Stimulated activated CD8-positive, alpha-beta memory T cell treated with anti-CD3 and anti-CD28 coated beads, Interleukin-15, amount 100 ng/mL, for 1 hour (primary cell): ENCODE measurements at regions not wholly inside any gene's neighbourhood (a gene's known extent, or its start where the extent isn't known, plus 50 kb on each side); places are given as distances from the start of the nearest gene placed in this dataset.
"Not testable (repeated sequence)": the region's sequence is repeated elsewhere in the genome, so short reads cannot be mapped to it uniquely, and the experiment has no call there.

Experiments
- DNase-seq: peaks from one replicate; pipeline ENCODE4 v3.0.0-alpha.2; 2020; ENCODE audit warnings: low read depth

- no peak for DNase-seq
Observed at GRCh38 chr7:98728555-98728954, 111.5 kb downstream of the NPTX2 start.

- no peak for DNase-seq
Observed at GRCh38 chr7:98729121-98729520, 112.0 kb downstream of the NPTX2 start.

DNA sequence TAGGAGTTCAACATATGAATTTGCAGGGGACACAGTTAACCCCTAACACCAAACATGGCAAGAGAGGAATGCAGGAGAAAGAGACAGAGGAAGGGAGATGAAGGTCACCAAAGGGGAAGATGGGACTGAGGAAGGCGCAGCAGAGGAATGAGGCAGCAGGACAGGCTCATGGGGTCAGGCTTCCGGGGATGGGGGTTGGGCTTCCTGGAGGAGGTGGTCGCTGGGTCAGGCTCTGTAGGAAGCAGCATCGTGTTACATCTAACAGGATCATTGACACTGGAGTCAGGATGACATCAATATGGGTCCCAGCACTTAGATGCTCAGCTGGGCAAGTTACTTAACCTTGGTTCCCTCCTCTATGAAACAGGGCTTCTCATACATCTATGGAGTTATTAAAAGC lies 113.2 kb downstream of the NPTX2 start:
- DNase-seq, result no peak

- no peak for DNase-seq
Observed at GRCh38 chr7:98731651-98732050, 114.6 kb downstream of the NPTX2 start.

GRCh38 chr7:98733036-98733435 lies 116.0 kb downstream of the NPTX2 start:
- DNase-seq, result peak; percentile 12

DNA sequence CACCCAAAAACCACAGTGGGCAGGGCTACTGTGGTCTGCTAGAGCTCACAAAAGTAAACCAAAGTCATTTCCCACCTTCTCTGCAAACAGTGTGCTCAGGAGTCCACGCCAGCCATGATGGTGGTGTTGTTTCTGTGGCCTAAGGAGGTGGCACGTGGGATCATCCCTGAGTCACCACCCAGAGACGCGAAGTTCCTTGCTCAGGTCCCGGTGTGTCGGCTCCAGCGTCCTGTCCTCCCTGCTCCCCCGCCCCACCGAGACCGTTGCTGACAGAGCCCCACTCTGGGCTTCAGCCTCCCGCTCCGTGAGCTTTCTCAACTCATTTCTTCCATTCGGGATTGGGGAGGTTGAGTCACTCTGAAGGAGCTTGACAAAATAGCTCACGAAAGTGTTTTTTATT lies 118.7 kb downstream of the NPTX2 start:
- DNase-seq, result no peak

GRCh38 chr7:98736461-98736860 lies 119.4 kb downstream of the NPTX2 start:
- not testable (repeated sequence) for DNase-seq

- no peak for DNase-seq
Observed at GRCh38 chr7:98737176-98737575, 120.1 kb downstream of the NPTX2 start.

DNA sequence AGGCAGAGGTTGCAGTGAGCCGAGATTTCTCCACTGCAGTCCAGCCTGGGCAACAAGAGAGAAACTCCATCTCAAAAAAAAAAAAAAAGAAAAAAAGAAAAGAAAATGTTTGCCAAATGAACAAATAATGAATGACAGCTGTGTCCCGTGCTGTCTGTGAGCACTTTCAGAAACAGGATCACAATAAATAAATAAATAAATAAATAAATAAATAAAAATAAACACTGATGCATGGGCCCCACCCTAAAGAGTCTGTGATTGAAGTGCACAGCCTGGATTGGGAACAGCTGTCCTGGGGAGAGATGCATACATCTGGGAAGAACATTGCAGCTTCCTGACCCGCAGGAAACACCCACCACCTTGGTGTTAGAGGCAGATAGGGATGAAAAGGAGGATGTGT lies 123.6 kb downstream of the NPTX2 start:
- no peak for DNase-seq

DNA sequence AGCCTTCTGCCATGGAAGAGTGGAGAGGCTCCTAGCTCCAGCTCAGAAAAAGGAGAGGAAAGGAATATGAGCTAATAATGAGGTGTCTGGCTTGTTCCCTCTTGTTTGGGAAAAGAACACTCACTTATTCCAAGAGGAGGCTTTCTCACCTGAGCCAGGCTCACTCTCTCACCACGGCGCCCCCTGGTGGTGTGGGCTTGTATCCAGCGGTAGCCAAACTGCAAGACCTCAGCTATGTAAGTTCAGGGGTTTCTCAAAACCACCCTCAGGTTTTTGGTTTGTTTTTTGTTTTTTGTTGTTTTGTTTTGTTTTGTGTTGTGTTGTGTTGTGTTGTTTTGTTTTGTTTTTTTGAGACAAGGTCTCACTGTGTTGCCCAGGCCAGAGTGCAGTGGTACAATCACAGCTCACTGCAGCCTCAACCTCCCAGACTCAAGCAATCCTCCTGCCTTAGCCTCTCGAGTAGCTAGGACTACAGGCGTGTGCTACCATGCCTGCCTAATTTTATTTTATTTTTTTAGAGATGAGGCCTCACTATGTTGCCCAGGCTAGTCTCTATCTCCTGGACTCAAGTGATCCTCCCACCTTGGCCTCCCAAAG lies 124.0 kb downstream of the TMEM130 start:
- peak; percentile 64 for DNase-seq

DNA sequence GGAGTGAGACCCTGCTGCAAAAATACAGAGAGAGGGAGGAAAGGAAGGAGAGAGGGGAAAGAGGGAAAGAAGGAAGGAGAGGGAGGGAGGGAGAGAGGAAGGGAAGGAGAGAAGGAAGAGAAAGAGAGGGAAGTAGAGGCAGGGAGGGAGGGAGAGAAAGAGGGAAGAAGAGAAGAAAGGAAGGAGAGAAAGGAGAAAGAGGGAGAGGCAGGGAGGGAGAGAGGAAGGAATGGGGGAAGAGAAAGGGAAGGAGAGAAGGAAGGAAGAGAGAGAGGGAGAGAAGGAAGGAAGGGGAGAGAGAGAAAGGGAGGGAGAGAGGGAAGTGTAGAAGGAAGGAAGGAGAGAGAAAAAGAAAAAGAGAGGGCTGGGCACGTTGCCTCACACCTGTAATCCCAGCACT lies 121.7 kb downstream of the TMEM130 start:
- DNase-seq, result no peak

DNA sequence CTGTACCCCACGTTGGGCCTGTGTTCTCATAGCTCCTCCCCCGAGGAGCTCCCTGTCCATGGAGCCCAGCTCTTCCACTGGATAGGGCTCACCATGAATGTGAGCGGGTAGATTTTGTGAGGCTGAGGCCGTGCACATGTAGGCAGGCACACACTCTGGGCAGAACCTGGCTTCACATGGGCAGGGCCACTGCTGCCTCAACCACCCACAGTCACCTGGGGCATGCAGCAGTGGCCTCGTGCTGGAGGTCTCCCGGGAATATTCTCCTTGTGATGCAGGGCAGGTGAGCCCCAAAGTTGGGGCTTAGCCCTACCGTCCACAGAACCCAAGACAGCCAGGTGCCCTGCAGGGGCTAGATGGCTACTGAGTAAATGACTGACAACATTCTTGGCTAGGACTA lies 116.6 kb downstream of the TMEM130 start:
- DNase-seq, result no peak

DNA sequence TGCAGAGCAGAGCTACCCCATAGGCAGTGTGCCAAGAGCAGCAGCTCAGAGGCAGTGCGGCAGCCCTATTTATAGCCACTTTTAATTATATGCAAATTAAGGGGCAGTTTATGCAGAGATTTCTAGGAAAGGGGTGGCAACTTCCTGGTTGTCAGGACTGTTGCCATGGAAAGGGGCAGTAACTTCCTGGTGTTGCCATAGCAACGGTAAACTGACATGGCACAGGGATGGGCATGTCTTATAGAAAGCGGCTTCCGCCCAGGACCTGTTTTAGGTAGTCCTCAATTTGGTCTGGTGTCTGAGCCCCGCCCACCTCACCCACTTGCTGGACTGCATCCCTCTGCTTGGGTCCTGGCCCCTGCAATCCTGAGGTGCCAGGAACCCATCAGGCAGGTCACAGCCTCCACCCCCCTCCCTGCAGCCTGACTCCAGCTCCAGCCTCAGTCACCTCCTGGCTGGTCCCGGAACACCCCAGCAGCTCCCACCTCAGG lies 115.8 kb downstream of the TMEM130 start:
- DNase-seq, result no peak

DNA sequence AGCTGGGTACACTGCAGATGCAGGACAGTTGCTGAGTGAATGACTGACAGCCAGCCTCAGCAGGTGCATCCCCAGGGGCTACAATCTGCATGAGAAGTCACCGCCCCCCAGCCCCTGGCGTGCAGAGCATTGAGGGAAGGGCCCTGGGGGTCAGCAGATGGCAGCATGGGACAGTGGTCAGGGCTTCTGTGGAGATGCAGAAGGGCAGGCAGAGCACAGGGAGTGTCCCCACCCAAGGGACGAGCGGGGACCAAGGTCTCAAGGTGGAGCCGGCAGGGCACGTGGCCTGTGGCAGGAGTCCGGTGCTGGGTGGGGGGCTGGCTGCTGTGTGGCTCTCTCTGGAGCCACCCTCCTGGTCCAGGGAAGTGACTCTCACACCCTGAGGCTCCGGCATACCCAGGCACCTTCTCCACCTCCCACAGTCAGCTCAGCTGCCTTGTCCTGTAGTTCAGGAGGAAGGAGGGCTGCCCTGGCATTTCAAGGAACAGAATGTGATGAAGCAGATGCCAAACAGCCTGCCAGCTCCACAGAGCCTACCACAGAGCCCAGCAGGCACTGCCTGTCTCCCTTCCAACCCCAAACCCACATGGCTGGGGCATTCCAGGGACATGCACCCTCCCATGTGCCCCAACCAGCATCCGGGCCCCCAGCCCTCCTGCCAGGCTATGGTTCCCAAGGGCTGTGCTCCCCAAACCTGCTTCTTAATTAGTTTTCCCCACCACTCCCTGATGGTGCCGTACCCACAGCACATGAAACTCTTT lies 114.5 kb downstream of the TMEM130 start:
- no peak for DNase-seq

- no peak for DNase-seq
Observed at GRCh38 chr7:98758157-98758556, 111.7 kb downstream of the TMEM130 start.

GRCh38 chr7:98760201-98760651 lies 109.6 kb downstream of the TMEM130 start:
- DNase-seq, result no peak

- DNase-seq, result no peak
Observed at GRCh38 chr7:98761225-98761624, 108.6 kb downstream of the TMEM130 start.

DNA sequence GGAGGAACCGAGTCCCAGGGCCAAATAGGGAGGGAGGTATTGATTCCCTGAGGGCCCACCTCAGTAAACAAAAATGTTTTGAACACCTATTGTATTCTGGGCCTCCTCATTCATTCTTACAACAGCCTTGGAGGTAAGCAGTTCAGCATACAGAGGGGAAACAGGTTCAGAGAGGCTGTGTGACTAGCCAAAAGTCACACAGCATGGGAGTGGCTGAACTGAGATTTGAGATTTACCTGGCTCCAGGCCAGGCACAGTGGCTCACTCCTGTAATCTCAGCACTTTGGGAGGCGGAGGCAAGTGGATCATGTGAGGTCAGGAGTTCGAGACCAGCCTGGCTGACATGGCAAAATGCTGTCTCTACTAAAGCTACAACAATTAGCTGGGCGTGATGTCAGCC lies 107.2 kb downstream of the TMEM130 start:
- no peak for DNase-seq

DNA sequence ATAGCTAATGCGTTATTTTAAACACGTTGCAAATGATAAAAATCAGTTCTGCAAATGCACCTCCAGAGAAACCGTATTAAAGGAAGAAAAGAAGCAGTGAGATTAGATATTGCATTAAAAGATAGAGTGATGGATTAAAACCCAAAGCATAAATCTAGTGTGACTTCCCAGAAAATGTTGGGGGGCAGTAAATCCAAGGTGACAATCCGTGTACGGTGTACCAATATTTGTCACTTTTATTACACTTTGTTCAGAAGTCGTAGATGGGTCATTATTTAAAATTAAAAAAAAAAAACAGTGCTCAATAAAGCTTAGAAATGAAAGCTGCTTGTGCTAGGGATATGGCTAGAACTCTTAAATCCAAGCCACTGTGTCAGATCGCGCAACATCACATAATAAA lies 106.4 kb downstream of the TMEM130 start:
- DNase-seq, result no peak

GRCh38 chr7:98764946-98765345 lies 104.9 kb downstream of the TMEM130 start:
- DNase-seq, result no peak

DNA sequence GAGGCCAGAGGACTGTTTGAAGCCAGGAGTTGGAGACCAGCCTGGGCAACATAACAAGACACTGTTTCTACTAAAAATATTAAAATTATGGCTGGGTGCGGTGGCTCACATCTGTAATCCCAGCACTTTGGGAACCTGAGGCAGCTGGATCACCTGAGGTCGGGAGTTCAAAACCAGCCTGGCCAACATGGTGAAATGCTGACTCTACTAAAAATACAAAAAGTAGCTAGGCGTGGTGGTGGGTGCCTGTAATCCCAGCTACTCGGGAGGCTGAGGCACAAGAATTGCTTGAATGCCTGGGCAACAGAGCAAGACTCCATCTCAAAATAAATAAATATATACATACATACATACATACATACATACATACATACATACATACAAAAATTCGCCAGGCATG lies 99.7 kb downstream of the TMEM130 start:
- not testable (repeated sequence) for DNase-seq

DNA sequence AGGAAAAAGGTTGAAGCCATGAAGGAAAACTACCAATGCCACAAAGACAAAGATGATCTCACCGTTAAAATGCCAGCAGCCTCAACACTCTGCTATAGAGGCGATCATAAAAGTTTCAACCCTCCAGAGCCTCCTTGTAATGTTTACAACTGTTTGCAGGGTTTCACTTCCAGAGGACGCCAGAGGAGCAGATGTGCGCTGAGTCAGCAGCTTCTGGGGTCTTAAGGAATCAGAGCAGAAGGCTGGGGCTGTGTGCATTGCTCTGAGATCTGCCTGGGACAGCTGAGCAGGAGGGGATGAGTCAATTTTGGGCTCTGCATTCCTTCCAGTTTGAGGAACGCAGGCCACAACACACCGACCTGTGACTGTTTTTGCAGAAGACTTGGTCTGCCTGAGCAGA lies 98.3 kb downstream of the TMEM130 start:
- DNase-seq, result no peak

GRCh38 chr7:98771941-98772603 lies 97.7 kb downstream of the TMEM130 start:
- DNase-seq, result no peak
